HG03045 (cell line): ENCODE measurements at regions not wholly inside any gene's neighbourhood (a gene's known extent, or its start where the extent isn't known, plus 50 kb on each side); places are given as distances from the start of the nearest gene placed in this dataset.

ENCODE experiments used
- ATAC-seq: cut with Tn5 transposase; IDR thresholded peaks from one replicate; pipeline ENCODE4 v1.9.1; 2021; ENCODE audit warnings: mild to moderate bottlenecking, moderate library complexity; ENCODE audit not compliant: unreplicated experiment

DNA sequence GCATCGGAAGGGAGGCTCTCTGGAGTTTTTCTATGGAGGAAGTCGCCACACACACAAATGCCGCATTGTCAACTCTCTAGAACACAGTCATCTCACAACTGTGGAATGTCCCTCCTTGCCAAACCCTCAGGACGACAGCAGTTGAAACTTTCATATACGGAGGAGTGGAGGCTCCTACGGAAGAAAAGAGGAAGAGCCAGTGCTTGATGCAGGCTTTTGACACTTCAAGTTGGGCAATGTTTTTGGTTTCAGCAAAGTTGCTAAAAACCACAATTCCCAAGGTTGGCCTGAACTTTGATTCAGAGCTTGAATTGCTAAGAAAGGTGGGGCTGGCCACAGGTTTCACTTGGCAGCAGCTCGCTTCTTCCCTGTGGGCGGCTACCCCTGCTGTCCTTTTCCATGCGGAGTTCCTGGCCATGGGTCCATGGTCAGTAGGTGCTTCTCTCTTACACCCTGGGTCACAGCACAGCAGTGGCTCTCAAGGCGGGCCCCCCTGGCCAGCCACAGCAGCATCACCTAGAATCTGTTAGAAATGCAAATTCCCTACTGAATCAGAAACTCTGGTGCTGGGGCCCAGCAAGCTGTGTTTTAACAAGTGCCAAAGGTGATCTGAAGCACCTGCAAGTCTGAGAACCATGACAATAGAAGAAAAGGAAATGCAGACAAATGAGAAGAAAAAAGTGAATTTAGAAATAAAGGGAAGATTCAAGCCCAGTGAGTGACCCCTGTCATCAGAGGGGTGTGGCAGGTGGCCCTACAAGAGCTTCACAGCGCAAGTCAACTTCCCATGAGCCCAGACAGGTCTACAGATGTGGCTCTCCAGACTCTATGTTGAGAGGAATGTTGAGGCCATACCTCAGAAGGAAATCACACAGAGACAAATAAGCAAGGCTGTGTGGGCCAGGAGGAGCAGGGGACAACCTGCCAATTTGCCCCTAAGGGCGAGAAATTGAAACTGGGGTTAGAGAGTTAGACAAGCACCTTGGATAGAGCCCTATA, 856.4 kb downstream of the RNF144A start:
- peak; percentile 73 for ATAC-seq

- ATAC-seq: no peak
Observed at GRCh38 chr2:7774481-7774880, 857.3 kb downstream of the RNF144A start.

DNA sequence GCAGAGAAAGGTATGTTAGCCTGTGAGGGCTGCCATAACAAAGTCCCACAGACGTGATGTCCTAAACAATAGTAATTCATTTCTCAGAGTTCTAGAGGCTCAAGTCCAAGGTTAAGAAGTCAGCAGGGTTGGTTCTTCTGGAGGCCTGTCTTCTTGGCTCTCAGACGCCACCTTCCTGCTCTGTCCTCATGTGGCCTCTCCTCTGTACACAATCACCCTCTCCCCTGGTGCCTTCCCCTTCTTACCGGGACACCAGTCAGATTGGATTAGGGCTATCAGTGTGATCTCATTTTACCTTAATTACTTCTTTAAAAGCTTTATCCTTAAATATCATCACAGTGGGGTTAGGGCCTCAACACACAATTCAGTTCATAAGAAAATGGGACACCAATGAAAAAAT, 860.5 kb downstream of the RNF144A start:
- ATAC-seq: no peak

DNA sequence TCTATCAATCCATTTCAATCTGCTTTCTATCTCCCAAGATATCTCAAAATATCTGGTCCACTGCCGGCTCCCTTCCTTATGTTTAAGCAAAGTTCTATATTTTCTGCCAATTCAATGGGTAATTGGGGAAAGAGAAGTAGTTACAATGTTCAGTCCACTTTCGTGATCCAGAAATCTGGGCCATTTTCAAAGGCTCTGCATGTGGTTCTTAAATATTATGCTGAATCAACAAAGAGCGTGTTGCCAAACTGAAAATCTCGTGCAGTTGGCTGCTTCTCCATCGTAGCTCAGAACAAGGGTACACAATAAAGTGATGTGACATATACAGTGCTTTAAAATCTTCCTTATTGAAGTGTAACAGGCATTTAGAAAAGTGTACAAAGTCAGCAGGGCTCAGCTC, 863.1 kb downstream of the RNF144A start:
- no peak for ATAC-seq

DNA sequence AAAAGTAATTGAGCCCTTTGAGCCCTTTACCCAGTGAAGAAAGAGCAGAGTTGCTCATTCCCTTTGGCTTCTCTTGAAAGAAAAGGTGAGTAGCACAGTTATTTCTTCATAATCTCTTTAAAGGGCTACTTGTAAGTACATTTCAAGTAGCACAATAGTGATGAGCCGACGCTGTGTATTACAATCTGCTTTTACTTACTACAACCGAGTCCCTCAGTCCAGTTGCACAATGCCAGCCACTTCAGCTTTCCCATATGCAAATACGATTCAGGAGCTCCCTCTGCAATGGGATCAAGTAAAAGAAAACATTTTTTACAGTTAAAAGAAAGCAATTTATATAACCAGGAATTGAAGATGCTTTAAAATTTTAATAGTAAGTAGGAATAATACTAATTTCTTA, 868.5 kb downstream of the RNF144A start:
- ATAC-seq: no peak

DNA sequence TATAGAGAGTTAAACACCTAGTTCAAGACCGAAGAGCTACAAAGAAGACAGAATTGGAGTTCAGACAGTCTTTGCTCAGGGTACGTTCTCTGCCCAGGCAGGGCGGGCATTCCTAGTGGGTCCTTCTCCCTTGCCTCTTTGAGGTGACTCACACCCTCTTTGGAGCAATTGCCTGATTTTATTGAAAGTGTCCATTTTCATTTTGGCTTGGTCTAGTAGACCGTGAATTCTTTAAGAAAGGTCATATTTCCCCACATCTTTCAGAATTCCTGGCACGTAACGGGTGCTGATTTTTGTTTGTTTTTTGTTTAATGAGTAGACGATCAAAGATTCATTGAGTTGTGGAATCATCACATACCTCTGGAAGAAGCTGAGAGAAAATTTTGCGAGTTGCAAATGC, 871.5 kb downstream of the RNF144A start:
- no peak for ATAC-seq

GRCh38 chr2:7792031-7792651, 874.9 kb downstream of the RNF144A start:
- no peak for ATAC-seq

DNA sequence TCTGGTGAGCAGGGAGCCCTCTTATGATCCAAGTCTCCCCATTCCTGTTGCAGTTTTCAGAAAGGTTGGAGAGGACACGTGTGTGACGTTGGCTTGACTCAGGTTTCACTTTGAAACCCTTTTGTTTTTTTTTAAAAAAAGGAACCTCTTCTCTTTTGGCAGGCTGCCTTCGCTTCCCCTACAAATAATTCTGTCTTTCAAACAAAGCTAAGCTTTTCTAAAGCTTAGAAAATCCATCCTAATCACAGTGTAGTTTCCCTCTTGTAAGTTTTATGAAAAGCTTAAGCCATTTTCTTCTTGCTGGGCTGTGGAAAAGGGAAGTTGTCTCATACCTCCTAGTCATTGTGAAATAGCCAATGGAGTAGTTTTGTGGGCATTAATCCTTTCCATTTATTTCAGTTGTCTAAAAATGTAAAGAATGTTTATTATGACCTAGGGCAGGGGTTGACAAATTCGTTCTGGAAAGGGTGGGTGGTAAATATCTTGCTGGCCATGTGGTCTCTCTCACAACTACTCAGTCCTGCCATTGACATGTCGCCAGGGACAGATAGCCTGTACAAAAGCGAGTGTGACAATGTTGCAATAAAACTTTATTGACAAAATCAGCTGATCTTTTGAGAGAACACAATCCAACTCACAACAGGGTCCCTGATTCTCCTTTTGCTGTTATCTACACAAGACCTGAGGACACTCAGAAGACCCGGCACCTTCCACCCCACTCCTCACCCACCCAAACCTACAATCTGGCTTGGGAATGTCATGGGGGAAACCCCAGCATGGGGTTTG, 878.8 kb downstream of the RNF144A start:
- no peak for ATAC-seq

DNA sequence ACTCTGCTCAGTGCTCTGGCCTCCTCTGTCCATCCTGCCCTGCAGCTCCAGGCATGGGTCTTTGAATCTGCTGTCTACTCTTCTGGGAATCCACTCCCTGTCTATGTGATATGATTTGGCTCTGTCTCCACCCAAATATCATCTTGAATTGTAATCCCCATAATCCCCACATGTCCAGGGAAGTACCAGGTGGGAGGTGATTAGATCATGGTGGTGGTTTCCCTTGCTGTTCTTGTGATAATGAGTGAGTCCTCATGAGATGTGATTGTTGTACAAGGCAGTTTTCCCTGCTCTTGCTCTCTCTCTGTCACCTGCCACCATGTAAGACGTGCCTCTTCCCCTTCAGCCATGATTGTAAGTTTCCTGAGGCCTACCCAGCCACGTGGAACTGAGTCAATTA, 881.8 kb upstream of the ID2 start:
- ATAC-seq: no peak

- no peak for ATAC-seq
Observed at GRCh38 chr2:7801212-7801611, 880.6 kb upstream of the ID2 start.

DNA sequence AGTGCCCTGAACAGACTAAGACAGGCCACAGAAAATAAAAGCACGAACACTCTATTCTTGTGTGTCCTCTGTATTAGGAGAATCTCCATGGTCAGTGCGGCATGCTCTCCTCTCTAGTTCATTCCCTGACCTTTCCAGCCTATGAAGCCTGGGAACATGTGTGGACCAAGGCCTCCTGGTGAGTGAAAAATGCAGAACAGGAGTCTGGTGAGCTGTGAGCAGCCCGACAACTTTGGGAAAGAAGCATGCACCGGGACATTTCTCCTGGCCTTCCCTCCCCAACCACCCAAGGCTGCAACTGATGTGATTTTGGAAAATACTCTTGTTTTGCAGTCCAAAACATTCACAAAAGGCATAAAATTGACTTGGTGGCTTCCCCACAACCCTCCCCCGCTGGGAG, 878.3 kb upstream of the ID2 start:
- ATAC-seq: no peak

GRCh38 chr2:7809640-7810039, 872.2 kb upstream of the ID2 start:
- ATAC-seq: no peak

GRCh38 chr2:7811073-7811472, 870.8 kb upstream of the ID2 start:
- ATAC-seq: no peak

DNA sequence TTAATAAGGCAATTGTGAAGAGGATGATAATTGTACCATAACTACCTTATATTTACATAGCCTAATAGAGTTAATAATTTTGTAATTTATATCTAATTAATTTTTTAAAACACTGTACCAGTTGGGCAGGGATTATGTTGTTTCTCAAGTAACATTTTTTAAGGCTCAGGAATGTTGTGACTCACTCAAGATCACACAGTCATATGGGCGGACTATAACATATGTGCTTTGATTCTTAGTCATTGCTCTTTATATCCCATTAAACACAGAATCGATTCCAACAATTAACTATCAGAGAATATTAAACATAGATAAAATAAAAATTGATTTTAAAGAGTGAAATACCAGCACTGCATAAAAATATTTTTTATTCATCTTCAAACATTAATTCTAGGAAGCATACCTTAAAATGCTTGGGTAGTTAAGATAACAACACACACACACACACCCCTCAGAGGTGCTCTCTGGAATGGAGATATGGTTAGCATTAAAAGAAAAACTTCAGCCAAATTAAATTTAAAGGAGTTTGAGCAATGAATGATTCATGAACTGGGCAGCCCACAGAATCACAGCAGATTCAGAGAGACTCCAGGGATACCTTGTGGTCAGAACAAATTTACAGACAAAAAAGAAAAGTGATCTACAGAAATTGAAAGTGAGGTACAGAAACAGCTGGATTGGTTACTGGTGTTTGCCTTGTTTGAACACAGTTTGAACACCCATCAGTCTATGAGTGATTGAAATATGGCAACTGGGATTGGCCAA, 869.4 kb upstream of the ID2 start:
- no peak for ATAC-seq

DNA sequence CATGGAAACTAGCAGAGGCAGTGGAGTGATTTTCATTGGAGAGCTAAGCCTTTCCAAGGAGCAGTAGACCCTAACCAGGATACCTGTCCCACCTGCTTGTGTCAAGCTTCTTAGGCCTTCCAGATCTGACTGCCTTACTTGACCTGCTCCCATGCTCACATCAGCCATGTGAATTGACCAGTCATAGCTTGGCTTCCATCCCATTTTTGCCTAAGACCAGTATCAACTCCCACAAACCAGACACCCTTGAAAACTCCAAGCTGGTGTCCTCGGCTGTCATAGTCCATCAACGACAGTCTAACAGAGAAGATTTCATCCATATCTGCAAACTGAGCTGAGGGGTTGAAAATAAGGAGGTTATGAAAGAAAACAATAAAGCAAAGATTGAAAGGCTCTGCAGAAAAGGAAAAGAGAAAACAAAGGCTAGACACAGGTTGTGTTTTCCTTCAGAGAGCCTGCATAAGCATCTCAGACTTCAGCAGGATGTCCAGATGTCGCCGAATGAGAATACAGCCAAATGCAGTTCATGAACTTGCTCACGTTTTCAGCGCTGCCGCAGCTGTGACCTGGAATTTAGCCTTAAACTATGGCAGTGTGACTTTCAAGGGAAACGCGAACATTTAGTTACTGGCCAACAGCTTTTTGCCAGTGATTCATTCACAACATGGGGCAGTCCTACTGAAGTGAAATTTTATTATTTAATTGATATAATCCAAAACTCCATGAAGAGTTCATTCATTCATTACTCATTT, 868.1 kb upstream of the ID2 start:
- no peak for ATAC-seq

GRCh38 chr2:7815726-7816125, 866.1 kb upstream of the ID2 start:
- ATAC-seq: no peak

DNA sequence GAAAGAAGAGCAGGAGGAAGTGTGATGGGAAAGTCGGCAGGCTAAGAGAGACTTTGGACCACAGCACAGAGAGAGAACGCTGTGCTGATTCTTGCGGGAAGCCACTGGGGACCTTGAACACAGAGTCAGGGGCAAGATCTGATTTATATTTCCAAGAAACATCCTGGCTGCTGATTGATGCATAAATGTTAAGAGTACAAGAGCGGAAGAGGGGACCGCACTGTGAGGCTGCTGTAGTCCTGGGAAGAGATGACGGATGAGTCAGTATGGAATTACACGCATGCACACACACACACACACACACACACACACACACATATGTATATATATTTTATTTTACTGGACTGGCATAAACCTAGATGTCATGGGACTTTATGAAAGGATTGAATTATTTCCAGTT, 865.6 kb upstream of the ID2 start:
- ATAC-seq: no peak

DNA sequence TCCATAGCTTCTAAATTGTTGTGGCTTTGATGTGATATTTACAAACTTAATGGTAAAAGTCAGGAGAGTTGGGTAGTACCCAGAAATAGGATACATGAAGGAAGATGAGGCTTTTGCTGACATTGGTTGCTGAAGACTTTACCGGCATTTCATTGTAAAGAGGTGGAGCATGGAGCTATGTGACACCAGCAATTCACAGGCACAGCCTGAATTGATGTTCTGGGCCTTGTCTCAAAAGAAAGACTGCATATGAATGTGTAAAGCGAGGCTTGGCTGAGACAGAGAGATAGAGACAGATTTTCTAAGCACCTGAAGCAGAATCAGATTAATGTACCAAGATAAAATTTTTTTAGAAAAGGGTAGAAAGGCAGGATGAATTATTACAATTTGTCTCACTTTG, 864.9 kb upstream of the ID2 start:
- ATAC-seq: no peak

DNA sequence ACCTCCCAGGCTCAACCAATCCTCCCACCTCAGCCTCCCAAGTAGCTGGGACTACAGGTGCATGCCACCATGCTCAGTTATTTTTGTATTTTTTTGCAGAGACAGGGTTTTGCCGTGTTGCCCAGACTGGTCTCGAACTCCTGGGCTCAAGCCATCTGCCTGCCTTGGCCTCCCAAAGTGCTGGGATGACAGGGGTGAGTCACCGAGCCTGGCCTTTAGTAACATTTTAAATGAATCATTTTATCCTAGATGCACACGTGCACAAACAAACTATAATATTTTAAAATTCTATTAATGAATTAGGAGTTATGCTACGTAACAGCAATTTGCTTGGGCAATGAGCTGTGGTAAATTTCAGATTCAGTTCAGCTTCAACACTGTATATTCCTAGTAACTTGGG, 862.5 kb upstream of the ID2 start:
- ATAC-seq: no peak

DNA sequence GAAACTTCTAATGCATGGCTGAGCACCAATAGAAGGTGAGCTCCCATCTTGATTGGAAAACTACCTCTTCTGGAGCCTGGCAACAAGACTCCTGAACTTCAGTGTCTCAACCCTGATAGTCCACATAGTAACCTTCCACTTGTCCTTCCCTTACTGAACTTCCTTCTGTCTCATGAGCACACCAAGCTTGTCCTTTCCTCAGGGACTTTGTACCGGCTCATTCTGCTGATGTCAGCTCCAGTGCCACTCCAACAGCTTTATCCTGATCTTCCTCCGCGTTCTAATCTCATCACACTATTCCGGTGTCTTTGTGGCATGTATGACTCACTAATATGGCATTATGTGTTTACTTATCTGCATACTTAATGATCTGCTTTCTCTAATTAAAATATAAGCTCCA, 862.0 kb upstream of the ID2 start:
- ATAC-seq: no peak
